ENCODE measurements at regions not wholly inside any gene's neighbourhood (a gene's known extent, or its start where the extent isn't known, plus 50 kb on each side); places are given as distances from the start of the nearest gene placed in this dataset.

DNA sequence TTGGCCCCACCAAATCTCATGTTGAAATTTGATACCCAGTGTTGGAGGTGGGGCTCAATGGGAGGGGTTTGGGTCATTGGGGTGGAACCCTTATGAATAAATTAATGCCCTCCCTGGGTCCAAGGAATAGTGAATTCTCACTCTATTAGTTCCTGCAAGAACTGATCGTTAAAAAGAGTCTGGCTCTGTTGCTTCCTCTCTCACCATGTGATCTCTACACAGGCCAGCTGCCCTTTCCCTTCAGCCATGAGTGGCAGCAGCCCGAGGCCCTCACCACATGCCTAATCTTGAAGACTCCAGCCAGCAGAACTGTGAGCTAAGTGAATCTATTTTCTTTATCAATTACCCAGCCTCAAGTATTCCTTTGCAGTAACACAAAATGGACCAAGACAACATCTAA, 106.0 kb downstream of the CAAP1 start:
- TF ChIP-seq, protein P1, sequence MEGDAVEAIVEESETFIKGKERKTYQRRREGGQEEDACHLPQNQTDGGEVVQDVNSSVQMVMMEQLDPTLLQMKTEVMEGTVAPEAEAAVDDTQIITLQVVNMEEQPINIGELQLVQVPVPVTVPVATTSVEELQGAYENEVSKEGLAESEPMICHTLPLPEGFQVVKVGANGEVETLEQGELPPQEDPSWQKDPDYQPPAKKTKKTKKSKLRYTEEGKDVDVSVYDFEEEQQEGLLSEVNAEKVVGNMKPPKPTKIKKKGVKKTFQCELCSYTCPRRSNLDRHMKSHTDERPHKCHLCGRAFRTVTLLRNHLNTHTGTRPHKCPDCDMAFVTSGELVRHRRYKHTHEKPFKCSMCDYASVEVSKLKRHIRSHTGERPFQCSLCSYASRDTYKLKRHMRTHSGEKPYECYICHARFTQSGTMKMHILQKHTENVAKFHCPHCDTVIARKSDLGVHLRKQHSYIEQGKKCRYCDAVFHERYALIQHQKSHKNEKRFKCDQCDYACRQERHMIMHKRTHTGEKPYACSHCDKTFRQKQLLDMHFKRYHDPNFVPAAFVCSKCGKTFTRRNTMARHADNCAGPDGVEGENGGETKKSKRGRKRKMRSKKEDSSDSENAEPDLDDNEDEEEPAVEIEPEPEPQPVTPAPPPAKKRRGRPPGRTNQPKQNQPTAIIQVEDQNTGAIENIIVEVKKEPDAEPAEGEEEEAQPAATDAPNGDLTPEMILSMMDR (IDR thresholded peaks at IDR 0.05; ENCODE audit: insufficient read depth, low read length) = no peak
- TF ChIP-seq POLR2AphosphoS5 (IDR thresholded peaks at IDR 0.05; ENCODE audit: low read depth) = no peak
- TF ChIP-seq, protein P2, sequence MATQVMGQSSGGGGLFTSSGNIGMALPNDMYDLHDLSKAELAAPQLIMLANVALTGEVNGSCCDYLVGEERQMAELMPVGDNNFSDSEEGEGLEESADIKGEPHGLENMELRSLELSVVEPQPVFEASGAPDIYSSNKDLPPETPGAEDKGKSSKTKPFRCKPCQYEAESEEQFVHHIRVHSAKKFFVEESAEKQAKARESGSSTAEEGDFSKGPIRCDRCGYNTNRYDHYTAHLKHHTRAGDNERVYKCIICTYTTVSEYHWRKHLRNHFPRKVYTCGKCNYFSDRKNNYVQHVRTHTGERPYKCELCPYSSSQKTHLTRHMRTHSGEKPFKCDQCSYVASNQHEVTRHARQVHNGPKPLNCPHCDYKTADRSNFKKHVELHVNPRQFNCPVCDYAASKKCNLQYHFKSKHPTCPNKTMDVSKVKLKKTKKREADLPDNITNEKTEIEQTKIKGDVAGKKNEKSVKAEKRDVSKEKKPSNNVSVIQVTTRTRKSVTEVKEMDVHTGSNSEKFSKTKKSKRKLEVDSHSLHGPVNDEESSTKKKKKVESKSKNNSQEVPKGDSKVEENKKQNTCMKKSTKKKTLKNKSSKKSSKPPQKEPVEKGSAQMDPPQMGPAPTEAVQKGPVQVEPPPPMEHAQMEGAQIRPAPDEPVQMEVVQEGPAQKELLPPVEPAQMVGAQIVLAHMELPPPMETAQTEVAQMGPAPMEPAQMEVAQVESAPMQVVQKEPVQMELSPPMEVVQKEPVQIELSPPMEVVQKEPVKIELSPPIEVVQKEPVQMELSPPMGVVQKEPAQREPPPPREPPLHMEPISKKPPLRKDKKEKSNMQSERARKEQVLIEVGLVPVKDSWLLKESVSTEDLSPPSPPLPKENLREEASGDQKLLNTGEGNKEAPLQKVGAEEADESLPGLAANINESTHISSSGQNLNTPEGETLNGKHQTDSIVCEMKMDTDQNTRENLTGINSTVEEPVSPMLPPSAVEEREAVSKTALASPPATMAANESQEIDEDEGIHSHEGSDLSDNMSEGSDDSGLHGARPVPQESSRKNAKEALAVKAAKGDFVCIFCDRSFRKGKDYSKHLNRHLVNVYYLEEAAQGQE (IDR thresholded peaks at IDR 0.05; ENCODE audit: insufficient replicate concordance, low read depth) = no peak
- TF ChIP-seq SPI1 (IDR thresholded peaks at IDR 0.05; ENCODE audit: borderline replicate concordance, low read depth) = no peak
